Left ventricle myocardium inferior (tissue), 1 donor: ENCODE measurements at regions not wholly inside any gene's neighbourhood (a gene's known extent, or its start where the extent isn't known, plus 50 kb on each side); places are given as distances from the start of the nearest gene placed in this dataset.

Experiments used
- DNase-seq: peaks from one replicate; pipeline ENCODE4 v3.0.0-alpha.2; 2020
- H3K27ac ChIP-seq: fragments of 200-600 bp; replicated peaks from 2 replicates; pipeline ENCODE4 v1.8.0; 2021
- H3K27me3 ChIP-seq: fragments of 200-600 bp; 2 replicates; pipeline ENCODE4 v1.8.0; 2021; ENCODE audit warnings: low read depth
- H3K36me3 ChIP-seq: fragments of 200-600 bp; 2 replicates; pipeline ENCODE4 v1.8.0; 2021
- H3K4me1 ChIP-seq: fragments of 200-600 bp; 2 replicates; pipeline ENCODE4 v1.8.0; 2021
- H3K4me3 ChIP-seq: fragments of 200-600 bp; 2 replicates; pipeline ENCODE4 v1.8.0; 2021; ENCODE audit warnings: mild to moderate bottlenecking, moderate library complexity
- H3K9me3 ChIP-seq: fragments of 200-600 bp; replicated peaks from 2 replicates; pipeline ENCODE4 v1.8.0; 2021
- CTCF ChIP-seq: fragments of 200-600 bp; IDR thresholded peaks from 2 replicates; pipeline ENCODE4 v1.8.0; 2021; ENCODE audit warnings: antibody characterized with exemption, mild to moderate bottlenecking, borderline replicate concordance
- intact Hi-C: fragments of 100-400 bp; cut with micrococcal nuclease; formaldehyde crosslinking; loops from one replicate; pipeline ENCODE4 v1.11.0; 2022
- donor health status: DM: no; HTN: yes; CAD: no; lungs with severe emphysema.

GRCh38 chr6:91171754-91172462 is 585.0 kb upstream of the MAP3K7 start:
- no peak for TF ChIP-seq CTCF
- no peaks in the 10 kb centered on the region for H3K36me3 ChIP-seq
- intact Hi-C loops, result no loop called here
- no peak overlapping the region for H3K4me3 ChIP-seq
- no peaks in the 10 kb centered on the region for H3K9me3 ChIP-seq
- H3K4me1 ChIP-seq, result no peaks in the 10 kb centered on the region
- no peaks in the 10 kb centered on the region for H3K27me3 ChIP-seq
- no peak overlapping the region for H3K27ac ChIP-seq
- no peak for DNase-seq

GRCh38 chr6:91167846-91168245 is 581.0 kb upstream of the MAP3K7 start:
- Histone ChIP-seq H3K27me3 (no peaks in the 10 kb centered on the region), H3K27ac (no peak overlapping the region), H3K36me3 (no peaks in the 10 kb centered on the region), H3K4me1 (no peaks in the 10 kb centered on the region), H3K4me3 (no peak overlapping the region), H3K9me3 (no peaks in the 10 kb centered on the region)
- no peak for DNase-seq
- TF ChIP-seq CTCF, result no peak
- intact Hi-C loops, result no loop called here

GRCh38 chr6:91166271-91167046 is 579.6 kb upstream of the MAP3K7 start:
- Histone ChIP-seq H3K4me1 (no peaks in the 10 kb centered on the region), H3K27me3 (no peaks in the 10 kb centered on the region), H3K27ac (no peak overlapping the region), H3K36me3 (no peaks in the 10 kb centered on the region), H3K9me3 (no peaks in the 10 kb centered on the region), H3K4me3 (no peak overlapping the region)
- no peak for TF ChIP-seq CTCF
- no peak for DNase-seq
- intact Hi-C loops, result no loop called here

- no peaks in the 10 kb centered on the region for H3K36me3 ChIP-seq
- no peaks in the 10 kb centered on the region for H3K9me3 ChIP-seq
- no peaks in the 10 kb centered on the region for H3K4me1 ChIP-seq
- no peak overlapping the region for H3K4me3 ChIP-seq
- H3K27me3 ChIP-seq, result no peaks in the 10 kb centered on the region
- DNase-seq, result no peak
- intact Hi-C loops, result no loop called here
- no peak for TF ChIP-seq CTCF
- H3K27ac ChIP-seq, result no peak overlapping the region
These were observed 577.2 kb upstream of the MAP3K7 start for GRCh38 chr6:91164105-91164504.

GRCh38 chr6:91161246-91161645 is 574.4 kb upstream of the MAP3K7 start:
- Histone ChIP-seq H3K4me1 (no peaks in the 10 kb centered on the region), H3K36me3 (no peaks in the 10 kb centered on the region), H3K27ac (no peak overlapping the region), H3K9me3 (no peaks in the 10 kb centered on the region), H3K4me3 (no peak overlapping the region), H3K27me3 (no peaks in the 10 kb centered on the region)
- intact Hi-C loops, result no loop called here
- TF ChIP-seq CTCF, result no peak
- no peak for DNase-seq
